Fibroblast of skin of abdomen (primary cell): ENCODE measurements at regions not wholly inside any gene's neighbourhood (a gene's known extent, or its start where the extent isn't known, plus 50 kb on each side); places are given as distances from the start of the nearest gene placed in this dataset.

Experiments
- DNase-seq: peaks from one replicate; pipeline ENCODE4 v3.0.0-alpha.2; 2013

GRCh38 chr11:97972731-97973130 lies 1048.0 kb upstream of the CNTN5 start:
- no peak for DNase-seq

- DNase-seq = no peak
These were observed 1047.3 kb upstream of the CNTN5 start for GRCh38 chr11:97973352-97973857.

GRCh38 chr11:97974798-97975498 lies 1045.8 kb upstream of the CNTN5 start:
- DNase-seq = no peak

- no peak for DNase-seq
These were observed 1043.0 kb upstream of the CNTN5 start for GRCh38 chr11:97977726-97978125.

- peak; percentile 77 for DNase-seq
These were observed 1041.0 kb upstream of the CNTN5 start for GRCh38 chr11:97979741-97980140.

- no peak for DNase-seq
These were observed 1038.2 kb upstream of the CNTN5 start for GRCh38 chr11:97982512-97982911.

GRCh38 chr11:97989121-97989520 lies 1031.6 kb upstream of the CNTN5 start:
- DNase-seq = no peak

- peak; percentile 8 for DNase-seq
These were observed 1030.4 kb upstream of the CNTN5 start for GRCh38 chr11:97990162-97990920.

GRCh38 chr11:97993562-97993961 lies 1027.2 kb upstream of the CNTN5 start:
- DNase-seq = no peak

GRCh38 chr11:97995874-97996273 lies 1024.9 kb upstream of the CNTN5 start:
- DNase-seq = no peak

- DNase-seq = no peak
These were observed 1024.0 kb upstream of the CNTN5 start for GRCh38 chr11:97996762-97997161.

GRCh38 chr11:98003606-98004371 lies 1017.0 kb upstream of the CNTN5 start:
- DNase-seq = no peak

GRCh38 chr11:98007072-98007471 lies 1013.7 kb upstream of the CNTN5 start:
- no peak for DNase-seq

GRCh38 chr11:98027652-98028051 lies 993.1 kb upstream of the CNTN5 start:
- DNase-seq = no peak

GRCh38 chr11:98029832-98030231 lies 990.9 kb upstream of the CNTN5 start:
- DNase-seq = no peak

- DNase-seq = no peak
These were observed 983.9 kb upstream of the CNTN5 start for GRCh38 chr11:98036810-98037209.

- no peak for DNase-seq
These were observed 980.5 kb upstream of the CNTN5 start for GRCh38 chr11:98040061-98040808.

- no peak for DNase-seq
These were observed 973.1 kb upstream of the CNTN5 start for GRCh38 chr11:98047647-98048046.

GRCh38 chr11:98053851-98054250 lies 966.9 kb upstream of the CNTN5 start:
- no peak for DNase-seq

- no peak for DNase-seq
These were observed 963.8 kb upstream of the CNTN5 start for GRCh38 chr11:98056945-98057344.

- no peak for DNase-seq
These were observed 961.3 kb upstream of the CNTN5 start for GRCh38 chr11:98059488-98059887.

- no peak for DNase-seq
These were observed 960.0 kb upstream of the CNTN5 start for GRCh38 chr11:98060759-98061158.

GRCh38 chr11:98061858-98062257 lies 958.9 kb upstream of the CNTN5 start:
- DNase-seq = no peak
